Astrocyte (in vitro differentiated cells and primary cell): ENCODE measurements at regions not wholly inside any gene's neighbourhood (a gene's known extent, or its start where the extent isn't known, plus 50 kb on each side); places are given as distances from the start of the nearest gene placed in this dataset.

Experiments used
- DNase-seq: peaks from one replicate; pipeline ENCODE4 v3.0.0-alpha.2; 2010; ENCODE audit warnings: low read depth
- FAIRE-seq: peaks from 2 replicates; lab custom pipeline; 2011; peaks lifted over from hg19 to GRCh38; lab: Jason Lieb, UNC
- H2AFZ ChIP-seq: 2 replicates; pipeline ENCODE4 v1.6.0; 2012; ENCODE audit warnings: low read depth, low read length, inconsistent platforms
- H3K27ac ChIP-seq: 2 replicates; pipeline ENCODE4 v1.5.1; 2011; ENCODE audit warnings: low read depth, low read length, inconsistent platforms
- H3K27me3 ChIP-seq: 2 replicates; pipeline ENCODE4 v1.6.0; 2011; ENCODE audit warnings: low read length, inconsistent platforms; ENCODE audit not compliant: insufficient read depth
- H3K36me3 ChIP-seq: 2 replicates; pipeline ENCODE4 v1.5.1; 2011; ENCODE audit warnings: low read length, inconsistent platforms; ENCODE audit not compliant: insufficient read depth
- H3K4me1 ChIP-seq: 2 replicates; pipeline ENCODE4 v1.5.1; 2011; ENCODE audit warnings: low read length, inconsistent platforms; ENCODE audit not compliant: insufficient read depth
- H3K4me2 ChIP-seq: 2 replicates; pipeline ENCODE4 v1.6.0; 2012; ENCODE audit warnings: low read length, inconsistent platforms
- H3K4me3 ChIP-seq: 2 replicates; pipeline ENCODE4 v1.5.1; 2011; ENCODE audit warnings: low read depth, mild to moderate bottlenecking, low read length, inconsistent platforms; ENCODE audit not compliant: insufficient read depth
- H3K79me2 ChIP-seq: 2 replicates; pipeline ENCODE4 v1.6.0; 2012; ENCODE audit warnings: mild to moderate bottlenecking, low read length, inconsistent platforms; ENCODE audit not compliant: insufficient read depth
- H3K9ac ChIP-seq: 2 replicates; pipeline ENCODE4 v1.6.0; 2012; ENCODE audit warnings: mild to moderate bottlenecking, low read length, inconsistent platforms
- H3K9me3 ChIP-seq: 2 replicates; pipeline ENCODE4 v1.5.1; 2012; ENCODE audit warnings: low read depth, mild to moderate bottlenecking, low read length, inconsistent platforms; ENCODE audit not compliant: insufficient read depth
- H4K20me1 ChIP-seq: 2 replicates; pipeline ENCODE4 v1.6.0; 2012; ENCODE audit warnings: low read length, inconsistent platforms; ENCODE audit not compliant: insufficient read depth
- H3K27ac Mint-ChIP-seq: one replicate; pipeline ENCODE4 v1.8.0; 2021; ENCODE audit warnings: mild to moderate bottlenecking, mixed read lengths; ENCODE audit not compliant: unreplicated experiment
- H3K27me3 Mint-ChIP-seq: one replicate; pipeline ENCODE4 v1.8.0; 2021; ENCODE audit warnings: low read depth, mixed read lengths; ENCODE audit not compliant: unreplicated experiment
- H3K36me3 Mint-ChIP-seq: one replicate; pipeline ENCODE4 v1.8.0; 2021; ENCODE audit warnings: low read depth, mixed read lengths; ENCODE audit not compliant: unreplicated experiment
- H3K4me1 Mint-ChIP-seq: one replicate; pipeline ENCODE4 v1.8.0; 2021; ENCODE audit warnings: low read depth, mixed read lengths; ENCODE audit not compliant: unreplicated experiment
- H3K4me3 Mint-ChIP-seq: one replicate; pipeline ENCODE4 v1.8.0; 2021; ENCODE audit warnings: mild to moderate bottlenecking, moderate library complexity, mixed read lengths; ENCODE audit not compliant: unreplicated experiment
- H3K9me3 Mint-ChIP-seq: one replicate; pipeline ENCODE4 v1.8.0; 2021; ENCODE audit warnings: mild to moderate bottlenecking, mixed read lengths; ENCODE audit not compliant: unreplicated experiment
- EZH2 ChIP-seq: IDR thresholded peaks from 2 replicates; pipeline ENCODE4 v1.6.1; 2012; ENCODE audit warnings: mild to moderate bottlenecking, low read length, inconsistent platforms; ENCODE audit not compliant: insufficient read depth
- TF ChIP-seq, protein P1 (sequence below): IDR thresholded peaks from 2 replicates; pipeline ENCODE4 v1.5.1; 2011; ENCODE audit warnings: low read depth, mild to moderate bottlenecking, inconsistent platforms, low read length, moderate library complexity; ENCODE audit not compliant: insufficient read depth

DNA sequence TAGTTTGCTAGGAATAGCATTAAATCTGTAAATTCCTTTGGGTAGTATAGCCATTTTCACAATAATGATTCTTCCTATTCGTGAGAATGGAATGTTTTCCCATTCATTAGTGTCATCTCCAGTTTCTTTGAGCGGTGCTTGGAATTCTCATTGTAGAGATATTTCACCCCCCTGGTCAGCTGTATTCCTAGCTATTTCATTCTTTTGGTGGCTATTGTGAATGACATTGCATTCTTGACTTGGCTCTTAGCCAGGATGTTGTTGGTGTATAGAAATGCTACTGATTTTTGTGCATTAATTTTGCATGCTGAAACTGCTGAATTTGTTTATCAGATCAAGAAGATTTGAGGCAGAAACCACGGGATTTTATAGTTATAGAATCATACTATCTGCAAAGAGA is 690.5 kb upstream of the ALCAM start:
- Histone ChIP-seq H3K36me3 (no peaks in the 10 kb centered on the region), H3K9me3 (no peaks in the 10 kb centered on the region), H3K4me3 (no peak overlapping the region), H3K27me3 (no peaks in the 10 kb centered on the region), H3K27ac (no peak overlapping the region), H4K20me1 (no peaks in the 10 kb centered on the region), H3K9ac (no peak overlapping the region), H3K4me1 (no peaks in the 10 kb centered on the region), H3K4me2 (no peak overlapping the region), H3K79me2 (no peaks in the 10 kb centered on the region), H2AFZ (no peak overlapping the region)
- peaks cover 16% of the 10 kb centered on the region for H3K9me3 Mint-ChIP-seq
- peaks cover 5% of the 10 kb centered on the region for H3K4me1 Mint-ChIP-seq
- H3K36me3 Mint-ChIP-seq = no peaks in the 10 kb centered on the region
- H3K27me3 Mint-ChIP-seq = no peaks in the 10 kb centered on the region
- peak; percentile 2 for DNase-seq
- no peak overlapping the region for H3K27ac Mint-ChIP-seq
- no peak for FAIRE-seq
- no peak overlapping the region for H3K4me3 Mint-ChIP-seq
- no peak for TF ChIP-seq EZH2
- TF ChIP-seq, protein P1, sequence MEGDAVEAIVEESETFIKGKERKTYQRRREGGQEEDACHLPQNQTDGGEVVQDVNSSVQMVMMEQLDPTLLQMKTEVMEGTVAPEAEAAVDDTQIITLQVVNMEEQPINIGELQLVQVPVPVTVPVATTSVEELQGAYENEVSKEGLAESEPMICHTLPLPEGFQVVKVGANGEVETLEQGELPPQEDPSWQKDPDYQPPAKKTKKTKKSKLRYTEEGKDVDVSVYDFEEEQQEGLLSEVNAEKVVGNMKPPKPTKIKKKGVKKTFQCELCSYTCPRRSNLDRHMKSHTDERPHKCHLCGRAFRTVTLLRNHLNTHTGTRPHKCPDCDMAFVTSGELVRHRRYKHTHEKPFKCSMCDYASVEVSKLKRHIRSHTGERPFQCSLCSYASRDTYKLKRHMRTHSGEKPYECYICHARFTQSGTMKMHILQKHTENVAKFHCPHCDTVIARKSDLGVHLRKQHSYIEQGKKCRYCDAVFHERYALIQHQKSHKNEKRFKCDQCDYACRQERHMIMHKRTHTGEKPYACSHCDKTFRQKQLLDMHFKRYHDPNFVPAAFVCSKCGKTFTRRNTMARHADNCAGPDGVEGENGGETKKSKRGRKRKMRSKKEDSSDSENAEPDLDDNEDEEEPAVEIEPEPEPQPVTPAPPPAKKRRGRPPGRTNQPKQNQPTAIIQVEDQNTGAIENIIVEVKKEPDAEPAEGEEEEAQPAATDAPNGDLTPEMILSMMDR = no peak

DNA sequence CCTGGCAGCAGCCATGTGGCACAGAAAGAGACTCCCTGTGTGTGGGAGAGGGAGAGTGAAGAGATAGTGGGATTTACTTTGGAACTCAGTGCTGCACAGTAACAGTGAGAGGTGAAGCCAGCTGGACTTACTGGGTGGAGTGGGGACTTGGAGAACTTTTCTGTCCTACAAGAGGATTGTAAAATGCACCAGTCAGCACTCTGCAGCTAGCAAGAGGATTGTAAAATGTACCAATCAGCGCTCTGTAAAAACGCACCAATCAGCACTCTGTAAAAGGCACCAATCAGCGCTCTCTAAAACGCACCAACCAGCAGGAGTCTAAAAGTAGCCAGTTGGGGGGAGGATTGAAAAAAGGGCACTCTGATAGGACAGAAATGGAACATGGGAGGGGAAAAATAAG is 688.8 kb upstream of the ALCAM start:
- FAIRE-seq = no peak
- H3K4me1 Mint-ChIP-seq = peaks cover 5% of the 10 kb centered on the region
- Histone ChIP-seq H3K4me2 (no peak overlapping the region), H3K36me3 (no peaks in the 10 kb centered on the region), H3K9ac (no peak overlapping the region), H3K9me3 (no peaks in the 10 kb centered on the region), H3K4me3 (no peak overlapping the region), H3K27me3 (no peaks in the 10 kb centered on the region), H3K79me2 (no peaks in the 10 kb centered on the region), H3K27ac (no peak overlapping the region), H2AFZ (no peak overlapping the region), H3K4me1 (no peaks in the 10 kb centered on the region), H4K20me1 (no peaks in the 10 kb centered on the region)
- H3K9me3 Mint-ChIP-seq = peaks cover 16% of the 10 kb centered on the region
- DNase-seq = no peak
- H3K36me3 Mint-ChIP-seq = no peaks in the 10 kb centered on the region
- H3K4me3 Mint-ChIP-seq = no peak overlapping the region
- H3K27me3 Mint-ChIP-seq = no peaks in the 10 kb centered on the region
- no peak for TF ChIP-seq EZH2
- H3K27ac Mint-ChIP-seq = peak overlapping the region; percentile 23

DNA sequence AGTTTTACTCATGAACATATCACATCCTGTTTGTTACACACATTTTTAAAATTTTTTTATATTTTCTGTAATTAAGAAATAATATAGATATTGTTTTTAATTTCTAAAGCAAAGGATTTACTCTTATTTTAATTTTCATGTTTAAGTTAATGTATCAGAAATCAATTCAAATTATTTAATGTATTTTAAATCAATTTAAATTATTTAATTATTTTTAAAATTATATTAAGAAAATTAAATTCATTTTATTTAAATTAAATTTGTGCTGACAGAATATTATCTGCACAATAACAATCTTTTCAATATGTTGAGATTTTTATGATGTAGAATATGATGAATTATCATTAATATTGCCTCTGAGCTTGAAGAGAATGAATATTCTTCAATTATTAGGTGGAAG is 681.2 kb upstream of the ALCAM start:
- Mint-ChIP-seq H3K27me3 (no peaks in the 10 kb centered on the region), H3K4me1 (no peaks in the 10 kb centered on the region), H3K9me3 (no peaks in the 10 kb centered on the region), H3K36me3 (no peaks in the 10 kb centered on the region), H3K4me3 (no peak overlapping the region), H3K27ac (no peak overlapping the region)
- Histone ChIP-seq H4K20me1 (no peaks in the 10 kb centered on the region), H3K4me1 (no peaks in the 10 kb centered on the region), H2AFZ (no peak overlapping the region), H3K4me3 (no peak overlapping the region), H3K27me3 (no peaks in the 10 kb centered on the region), H3K79me2 (no peaks in the 10 kb centered on the region), H3K36me3 (no peaks in the 10 kb centered on the region), H3K9ac (no peak overlapping the region), H3K4me2 (no peak overlapping the region), H3K27ac (no peak overlapping the region), H3K9me3 (no peaks in the 10 kb centered on the region)
- DNase-seq (no peak), FAIRE-seq (no peak)
- TF ChIP-seq, protein P1 = no peak
- no peak for TF ChIP-seq EZH2
